Neural cell (in vitro differentiated cells): ENCODE measurements at regions not wholly inside any gene's neighbourhood (a gene's known extent, or its start where the extent isn't known, plus 50 kb on each side); places are given as distances from the start of the nearest gene placed in this dataset.

Experiments
- H2AFZ ChIP-seq: fragments of 200-600, 300-800 bp; sonication (generic), shearing (Covaris generic); 2 replicates; pipeline ENCODE4 v1.6.0; 2014; ENCODE audit warnings: low read depth, mild to moderate bottlenecking, antibody characterized with exemption, low read length, moderate library complexity
- H3F3A ChIP-seq: fragments of 200-600 bp; shearing (Covaris generic); 2 replicates; pipeline ENCODE4 v1.6.1; 2016; ENCODE audit warnings: mild to moderate bottlenecking, moderate library complexity, mixed read lengths, antibody characterized with exemption, low read length; ENCODE audit not compliant: insufficient read depth, poor library complexity, severe bottlenecking
- H3K27ac ChIP-seq: fragments of 200-600, 300-800 bp; sonication (generic), shearing (Covaris generic); 2 replicates; pipeline ENCODE4 v1.5.1; 2014; ENCODE audit warnings: mild to moderate bottlenecking, low read length, moderate library complexity
- H3K27me3 ChIP-seq: fragments of 300-800, 200-600 bp; sonication (generic), shearing (Covaris generic); 2 replicates; pipeline ENCODE4 v1.6.0; 2014; ENCODE audit warnings: mild to moderate bottlenecking, low read depth, low read length, moderate library complexity; ENCODE audit not compliant: insufficient read depth
- H3K36me3 ChIP-seq: fragments of 300-800, 200-600 bp; sonication (generic), shearing (Covaris generic); 2 replicates; pipeline ENCODE4 v1.5.1; 2014; ENCODE audit warnings: mild to moderate bottlenecking, antibody characterized with exemption, low read length, moderate library complexity; ENCODE audit not compliant: insufficient read depth
- H3K4me2 ChIP-seq: fragments of 300-800, 200-600 bp; sonication (generic), shearing (Covaris generic); 2 replicates; pipeline ENCODE4 v1.6.0; 2014; ENCODE audit warnings: mild to moderate bottlenecking, low read length
- H3K4me3 ChIP-seq: fragments of 300-800, 200-600 bp; sonication (generic), shearing (Covaris generic); 2 replicates; pipeline ENCODE4 v1.5.1; 2014; ENCODE audit warnings: mild to moderate bottlenecking, low read length, moderate library complexity
- H3K79me2 ChIP-seq: fragments of 200-600 bp; shearing (Covaris generic); replicated peaks from 2 replicates; pipeline ENCODE4 v1.6.0; 2014; ENCODE audit warnings: mild to moderate bottlenecking, low read length, moderate library complexity; ENCODE audit not compliant: insufficient read depth
- H3K9ac ChIP-seq: fragments of 300-800, 200-600 bp; sonication (generic), shearing (Covaris generic); 2 replicates; pipeline ENCODE4 v1.6.1; 2016; ENCODE audit warnings: mild to moderate bottlenecking, low read length, mixed read lengths
- H3K9me2 ChIP-seq: fragments of 200-600 bp; shearing (Covaris generic); 2 replicates; pipeline ENCODE4 v1.6.1; 2016; ENCODE audit warnings: mild to moderate bottlenecking, low read length, mixed read lengths; ENCODE audit not compliant: insufficient read depth
- H3K9me3 ChIP-seq: fragments of 200-600, 300-800 bp; sonication (generic), shearing (Covaris generic); 2 replicates; pipeline ENCODE4 v1.6.1; 2016; ENCODE audit warnings: mild to moderate bottlenecking, mixed run types, low read length, moderate library complexity, mixed read lengths
- H4K20me1 ChIP-seq: fragments of 200-600 bp; shearing (Covaris generic); 2 replicates; pipeline ENCODE4 v1.6.1; 2016; ENCODE audit warnings: mild to moderate bottlenecking, mixed run types; ENCODE audit not compliant: insufficient read depth
- EP300 ChIP-seq: fragments of 450-650 bp; conservative IDR thresholded peaks from 2 replicates; pipeline ENCODE4 v1.6.1; 2014; ENCODE audit warnings: antibody characterized with exemption, mild to moderate bottlenecking, moderate library complexity; ENCODE audit not compliant: poor library complexity, severe bottlenecking
- EZH2 ChIP-seq: fragments of 200-600, 300-800 bp; shearing (Covaris generic), sonication (generic); IDR thresholded peaks from 2 replicates; pipeline ENCODE4 v1.6.1; 2014; ENCODE audit warnings: antibody characterized with exemption, low read length, borderline replicate concordance, mild to moderate bottlenecking; ENCODE audit not compliant: insufficient read depth, poor library complexity, severe bottlenecking
- MXI1 ChIP-seq: fragments of 450-650 bp; conservative IDR thresholded peaks from 2 replicates; pipeline ENCODE4 v1.6.1; 2014; ENCODE audit warnings: antibody characterized with exemption, mild to moderate bottlenecking; ENCODE audit not compliant: poor library complexity, severe bottlenecking
- POLR2AphosphoS5 ChIP-seq: IDR thresholded peaks from 2 replicates; pipeline ENCODE4 v1.6.1; 2012
- RAD21 ChIP-seq: fragments of 450-650 bp; conservative IDR thresholded peaks from 2 replicates; pipeline ENCODE4 v1.6.1; 2014; ENCODE audit warnings: antibody characterized with exemption, mild to moderate bottlenecking, moderate library complexity
- SMC3 ChIP-seq: fragments of 450-650 bp; conservative IDR thresholded peaks from 2 replicates; pipeline ENCODE4 v1.6.1; 2014; ENCODE audit warnings: antibody characterized with exemption, mild to moderate bottlenecking, moderate library complexity; ENCODE audit not compliant: poor library complexity
- TAF1 ChIP-seq: IDR thresholded peaks from 2 replicates; pipeline ENCODE4 v1.6.1; 2012; ENCODE audit warnings: low read depth
- TF ChIP-seq, protein P1 (sequence below): fragments of 450-650 bp; IDR thresholded peaks from 2 replicates; pipeline ENCODE4 v1.5.1; 2014; ENCODE audit warnings: antibody characterized with exemption, mild to moderate bottlenecking, moderate library complexity; ENCODE audit not compliant: poor library complexity, severe bottlenecking
- TF ChIP-seq, protein P2 (sequence below): IDR thresholded peaks from 2 replicates; pipeline ENCODE4 v1.6.1; 2012; ENCODE audit warnings: borderline replicate concordance

DNA sequence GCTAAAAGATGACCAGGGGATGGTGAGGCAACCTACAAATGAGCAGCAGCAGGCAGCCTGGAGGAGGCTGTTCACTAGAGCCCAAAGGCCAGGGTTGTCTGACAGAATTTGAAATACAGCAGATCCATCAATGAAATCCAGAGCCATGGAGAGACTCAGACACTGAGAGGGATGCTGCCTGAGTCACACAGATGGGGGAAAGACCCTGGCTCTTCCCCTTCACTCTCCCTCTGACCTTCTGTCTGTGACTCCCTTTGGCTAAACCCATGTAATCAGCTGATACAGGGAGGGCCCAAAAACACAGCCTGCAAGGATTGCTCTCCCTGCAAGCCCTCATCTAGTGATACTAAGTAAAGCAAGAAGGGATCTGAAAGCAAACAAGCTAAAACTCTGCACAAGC is 166.5 kb upstream of the SPOPL start:
- no peak overlapping the region for H3K4me3 ChIP-seq
- H3K9me2 ChIP-seq, result no peaks in the 10 kb centered on the region
- TF ChIP-seq, protein P1, sequence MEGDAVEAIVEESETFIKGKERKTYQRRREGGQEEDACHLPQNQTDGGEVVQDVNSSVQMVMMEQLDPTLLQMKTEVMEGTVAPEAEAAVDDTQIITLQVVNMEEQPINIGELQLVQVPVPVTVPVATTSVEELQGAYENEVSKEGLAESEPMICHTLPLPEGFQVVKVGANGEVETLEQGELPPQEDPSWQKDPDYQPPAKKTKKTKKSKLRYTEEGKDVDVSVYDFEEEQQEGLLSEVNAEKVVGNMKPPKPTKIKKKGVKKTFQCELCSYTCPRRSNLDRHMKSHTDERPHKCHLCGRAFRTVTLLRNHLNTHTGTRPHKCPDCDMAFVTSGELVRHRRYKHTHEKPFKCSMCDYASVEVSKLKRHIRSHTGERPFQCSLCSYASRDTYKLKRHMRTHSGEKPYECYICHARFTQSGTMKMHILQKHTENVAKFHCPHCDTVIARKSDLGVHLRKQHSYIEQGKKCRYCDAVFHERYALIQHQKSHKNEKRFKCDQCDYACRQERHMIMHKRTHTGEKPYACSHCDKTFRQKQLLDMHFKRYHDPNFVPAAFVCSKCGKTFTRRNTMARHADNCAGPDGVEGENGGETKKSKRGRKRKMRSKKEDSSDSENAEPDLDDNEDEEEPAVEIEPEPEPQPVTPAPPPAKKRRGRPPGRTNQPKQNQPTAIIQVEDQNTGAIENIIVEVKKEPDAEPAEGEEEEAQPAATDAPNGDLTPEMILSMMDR, result no peak
- no peaks in the 10 kb centered on the region for H3K27me3 ChIP-seq
- H4K20me1 ChIP-seq, result no peaks in the 10 kb centered on the region
- no peaks in the 10 kb centered on the region for H3F3A ChIP-seq
- no peak overlapping the region for H2AFZ ChIP-seq
- no peaks in the 10 kb centered on the region for H3K9me3 ChIP-seq
- no peak overlapping the region for H3K27ac ChIP-seq
- H3K9ac ChIP-seq, result no peak overlapping the region
- no peaks in the 10 kb centered on the region for H3K36me3 ChIP-seq
- no peaks in the 10 kb centered on the region for H3K79me2 ChIP-seq
- H3K4me2 ChIP-seq, result no peak overlapping the region

DNA sequence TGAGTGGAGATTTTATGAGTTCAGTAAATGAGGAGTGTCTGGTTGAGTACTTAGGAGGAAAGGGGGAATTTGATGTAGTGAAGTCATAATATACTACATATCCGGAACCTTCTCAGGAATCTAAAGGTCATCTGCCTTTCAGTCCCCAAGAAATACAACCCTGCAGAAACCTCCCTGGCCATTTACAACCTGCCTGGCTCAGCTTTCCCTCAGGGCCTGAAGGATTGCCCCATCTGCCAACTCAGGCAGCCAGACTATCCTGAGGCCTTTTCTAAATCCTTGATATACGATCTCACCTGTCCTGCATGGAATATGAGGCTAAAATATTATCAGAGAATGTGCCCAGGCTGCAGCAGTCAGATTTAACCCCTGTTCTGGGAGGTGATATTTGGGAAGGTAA is 165.4 kb upstream of the SPOPL start:
- no peaks in the 10 kb centered on the region for H3K79me2 ChIP-seq
- H3K4me2 ChIP-seq, result no peak overlapping the region

More for the DNA sequence above, 165.4 kb upstream of the SPOPL start:
- Histone ChIP-seq H4K20me1 (no peaks in the 10 kb centered on the region), H3K9me2 (no peaks in the 10 kb centered on the region), H3K27ac (no peak overlapping the region), H3K4me3 (no peak overlapping the region), H3K9ac (no peak overlapping the region), H3K36me3 (no peaks in the 10 kb centered on the region), H3K27me3 (no peaks in the 10 kb centered on the region), H2AFZ (no peak overlapping the region), H3K9me3 (no peaks in the 10 kb centered on the region), H3F3A (no peaks in the 10 kb centered on the region)
- TF ChIP-seq EP300 (no peak), EZH2 (no peak), MXI1 (no peak), SMC3 (no peak), RAD21 (no peak), TAF1 (no peak), POLR2AphosphoS5 (no peak)
- TF ChIP-seq, protein P2, sequence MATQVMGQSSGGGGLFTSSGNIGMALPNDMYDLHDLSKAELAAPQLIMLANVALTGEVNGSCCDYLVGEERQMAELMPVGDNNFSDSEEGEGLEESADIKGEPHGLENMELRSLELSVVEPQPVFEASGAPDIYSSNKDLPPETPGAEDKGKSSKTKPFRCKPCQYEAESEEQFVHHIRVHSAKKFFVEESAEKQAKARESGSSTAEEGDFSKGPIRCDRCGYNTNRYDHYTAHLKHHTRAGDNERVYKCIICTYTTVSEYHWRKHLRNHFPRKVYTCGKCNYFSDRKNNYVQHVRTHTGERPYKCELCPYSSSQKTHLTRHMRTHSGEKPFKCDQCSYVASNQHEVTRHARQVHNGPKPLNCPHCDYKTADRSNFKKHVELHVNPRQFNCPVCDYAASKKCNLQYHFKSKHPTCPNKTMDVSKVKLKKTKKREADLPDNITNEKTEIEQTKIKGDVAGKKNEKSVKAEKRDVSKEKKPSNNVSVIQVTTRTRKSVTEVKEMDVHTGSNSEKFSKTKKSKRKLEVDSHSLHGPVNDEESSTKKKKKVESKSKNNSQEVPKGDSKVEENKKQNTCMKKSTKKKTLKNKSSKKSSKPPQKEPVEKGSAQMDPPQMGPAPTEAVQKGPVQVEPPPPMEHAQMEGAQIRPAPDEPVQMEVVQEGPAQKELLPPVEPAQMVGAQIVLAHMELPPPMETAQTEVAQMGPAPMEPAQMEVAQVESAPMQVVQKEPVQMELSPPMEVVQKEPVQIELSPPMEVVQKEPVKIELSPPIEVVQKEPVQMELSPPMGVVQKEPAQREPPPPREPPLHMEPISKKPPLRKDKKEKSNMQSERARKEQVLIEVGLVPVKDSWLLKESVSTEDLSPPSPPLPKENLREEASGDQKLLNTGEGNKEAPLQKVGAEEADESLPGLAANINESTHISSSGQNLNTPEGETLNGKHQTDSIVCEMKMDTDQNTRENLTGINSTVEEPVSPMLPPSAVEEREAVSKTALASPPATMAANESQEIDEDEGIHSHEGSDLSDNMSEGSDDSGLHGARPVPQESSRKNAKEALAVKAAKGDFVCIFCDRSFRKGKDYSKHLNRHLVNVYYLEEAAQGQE, result no peak
- TF ChIP-seq, protein P1, result no peak
